ENCODE measurements at regions not wholly inside any gene's neighbourhood (a gene's known extent, or its start where the extent isn't known, plus 50 kb on each side); places are given as distances from the start of the nearest gene placed in this dataset.

DNA sequence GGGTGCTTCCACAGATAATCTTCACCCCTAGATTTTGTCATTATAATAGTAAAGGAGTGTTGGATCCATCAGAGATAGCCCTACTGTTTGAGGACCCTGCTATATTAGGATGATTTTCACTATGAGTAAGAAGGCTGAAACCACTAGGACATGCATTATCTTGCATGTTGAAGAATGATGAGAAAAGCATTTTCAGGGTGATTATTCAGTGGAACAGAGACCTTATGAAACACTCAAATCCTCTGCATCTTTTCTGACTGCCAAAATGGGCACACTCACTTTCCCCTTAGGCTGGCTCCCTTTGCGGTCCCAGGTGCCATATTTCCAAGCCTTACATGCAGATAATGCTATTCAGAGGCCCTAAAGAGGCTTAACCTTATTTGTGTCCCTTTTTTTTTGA lies 296.9 kb downstream of the RND3 start:
- in situ Hi-C loops (cut with HindIII; ENCODE audit: low pct_ligation_motif_present, low pct_unique_long_range_greater_than_20kb, low sequenced_read_pairs) = no loop called here
- DNase-seq = no peak

GRCh38 chr2:150188800-150189199 lies 298.7 kb downstream of the RND3 start:
- no peak for DNase-seq
- in situ Hi-C loops (cut with HindIII; ENCODE audit: low pct_ligation_motif_present, low pct_unique_long_range_greater_than_20kb, low sequenced_read_pairs) = no loop called here

- in situ Hi-C loops (cut with HindIII; ENCODE audit: low pct_ligation_motif_present, low pct_unique_long_range_greater_than_20kb, low sequenced_read_pairs) = no loop called here
- DNase-seq = no peak
Measured at GRCh38 chr2:150188177-150188576, 299.3 kb downstream of the RND3 start.

GRCh38 chr2:150182566-150183235 lies 304.8 kb downstream of the RND3 start:
- in situ Hi-C loops (cut with HindIII; ENCODE audit: low pct_ligation_motif_present, low pct_unique_long_range_greater_than_20kb, low sequenced_read_pairs) = no loop called here

DNA sequence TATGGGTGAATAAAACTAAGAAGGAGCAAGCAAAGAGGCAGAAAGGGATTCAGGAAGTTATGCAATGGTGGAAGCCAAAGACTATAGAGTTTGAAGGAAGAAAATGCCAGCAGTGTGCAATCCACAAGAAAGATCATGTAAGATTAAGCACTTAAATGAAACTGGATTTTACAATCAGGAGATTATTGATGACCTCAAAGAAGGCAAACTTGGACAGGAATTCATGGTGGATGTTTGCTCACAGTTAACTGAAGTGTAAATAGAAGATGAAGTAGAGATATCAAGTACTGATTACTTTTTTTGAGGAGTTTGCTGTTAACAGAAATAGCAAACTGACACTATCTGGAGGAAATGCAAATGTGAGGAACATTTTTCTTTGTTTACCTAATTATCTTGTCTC lies 308.9 kb downstream of the RND3 start:
- DNase-seq = no peak
- in situ Hi-C loops (cut with HindIII; ENCODE audit: low pct_ligation_motif_present, low pct_unique_long_range_greater_than_20kb, low sequenced_read_pairs) = no loop called here

More at GRCh38 chr2:150182566-150183235, 304.8 kb downstream of the RND3 start:
- no peak for DNase-seq

GRCh38 chr2:150174971-150175421 lies 312.5 kb downstream of the RND3 start:
- in situ Hi-C loops (cut with HindIII; ENCODE audit: low pct_ligation_motif_present, low pct_unique_long_range_greater_than_20kb, low sequenced_read_pairs) = no loop called here
- no peak for DNase-seq

DNA sequence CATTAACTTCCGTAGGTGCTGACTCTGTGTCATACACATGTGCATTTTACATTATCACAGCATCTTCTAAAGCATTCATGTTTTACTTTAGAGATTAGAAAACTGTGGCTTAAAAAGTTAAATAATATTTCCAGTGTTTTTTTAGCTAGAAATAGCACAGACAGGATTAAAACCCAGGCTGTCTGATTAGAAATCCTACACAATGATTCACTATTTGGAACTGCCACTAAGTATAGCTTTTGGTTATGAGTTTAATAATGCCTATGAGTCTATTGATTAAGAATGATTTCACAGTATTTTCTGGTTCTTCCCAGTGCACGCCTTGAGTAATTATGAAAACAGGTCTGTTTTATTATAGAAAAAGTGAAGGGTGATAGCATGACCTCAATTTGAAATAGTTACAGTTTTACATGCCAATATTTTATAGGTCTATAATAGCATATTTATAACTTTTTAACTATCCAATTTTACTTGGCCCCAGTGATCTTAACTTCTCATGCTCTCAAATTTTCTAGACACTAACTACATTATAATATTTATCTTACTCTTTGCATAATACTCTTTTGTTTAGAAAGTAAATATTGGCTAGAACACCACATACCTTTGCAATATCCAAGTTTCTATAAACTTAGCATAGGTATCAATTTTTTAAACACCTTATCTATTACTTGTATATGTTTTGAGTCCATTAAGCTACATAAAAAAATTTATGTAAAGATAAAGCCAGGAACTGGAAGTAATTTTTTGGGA lies 313.2 kb downstream of the RND3 start:
- DNase-seq = no peak
- in situ Hi-C loops (cut with HindIII; ENCODE audit: low pct_ligation_motif_present, low pct_unique_long_range_greater_than_20kb, low sequenced_read_pairs) = no loop called here

DNA sequence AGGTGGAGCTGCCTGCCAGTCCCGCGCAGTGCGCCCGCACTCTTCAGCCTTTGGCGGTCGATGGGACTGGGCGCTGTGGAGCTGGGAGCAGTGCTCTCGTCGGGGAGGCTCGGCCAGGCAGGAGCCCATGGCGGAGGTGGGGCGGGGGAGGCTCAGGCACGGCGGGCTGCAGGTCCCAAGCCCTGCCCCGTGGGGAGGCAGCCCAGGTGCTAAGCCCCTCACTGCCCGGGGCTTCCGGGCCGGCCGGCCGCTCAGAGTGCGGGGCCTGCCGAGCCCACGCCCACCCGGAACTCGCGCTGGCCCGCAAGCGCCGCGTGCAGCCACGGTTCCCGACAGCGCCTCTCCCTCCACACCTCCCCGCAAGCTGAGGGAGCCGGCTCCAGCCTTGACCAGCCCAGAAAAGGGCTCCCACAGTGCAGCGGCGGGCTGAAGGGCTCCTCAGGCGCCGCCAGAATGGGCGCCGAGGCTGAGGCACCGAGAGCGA lies 316.4 kb downstream of the RND3 start:
- in situ Hi-C loops (cut with HindIII; ENCODE audit: low pct_ligation_motif_present, low pct_unique_long_range_greater_than_20kb, low sequenced_read_pairs) = no loop called here

DNA sequence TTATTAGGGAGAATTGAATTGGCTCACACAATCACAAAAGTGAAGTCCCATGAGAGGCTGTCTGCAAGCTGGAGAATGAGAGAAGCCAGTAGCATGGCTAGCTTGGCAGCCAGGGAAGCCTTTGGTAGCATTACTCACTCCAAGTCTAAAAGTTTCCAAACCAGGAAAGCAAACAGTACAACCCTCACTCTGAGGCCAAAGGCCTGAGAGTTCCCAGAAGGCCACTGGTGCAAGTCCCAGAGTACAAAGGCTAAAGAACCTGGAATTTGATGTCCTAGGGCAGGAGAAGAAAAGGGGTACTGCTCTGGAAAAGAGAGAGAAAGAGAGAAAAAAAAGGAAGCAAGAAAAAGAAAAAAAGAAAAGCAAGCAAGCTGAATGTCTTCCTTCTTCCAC lies 318.2 kb downstream of the RND3 start:
- in situ Hi-C loops (cut with HindIII; ENCODE audit: low pct_ligation_motif_present, low pct_unique_long_range_greater_than_20kb, low sequenced_read_pairs) = no loop called here
- DNase-seq = no peak

More for the DNA sequence above, 316.4 kb downstream of the RND3 start:
- no peak for DNase-seq

DNA sequence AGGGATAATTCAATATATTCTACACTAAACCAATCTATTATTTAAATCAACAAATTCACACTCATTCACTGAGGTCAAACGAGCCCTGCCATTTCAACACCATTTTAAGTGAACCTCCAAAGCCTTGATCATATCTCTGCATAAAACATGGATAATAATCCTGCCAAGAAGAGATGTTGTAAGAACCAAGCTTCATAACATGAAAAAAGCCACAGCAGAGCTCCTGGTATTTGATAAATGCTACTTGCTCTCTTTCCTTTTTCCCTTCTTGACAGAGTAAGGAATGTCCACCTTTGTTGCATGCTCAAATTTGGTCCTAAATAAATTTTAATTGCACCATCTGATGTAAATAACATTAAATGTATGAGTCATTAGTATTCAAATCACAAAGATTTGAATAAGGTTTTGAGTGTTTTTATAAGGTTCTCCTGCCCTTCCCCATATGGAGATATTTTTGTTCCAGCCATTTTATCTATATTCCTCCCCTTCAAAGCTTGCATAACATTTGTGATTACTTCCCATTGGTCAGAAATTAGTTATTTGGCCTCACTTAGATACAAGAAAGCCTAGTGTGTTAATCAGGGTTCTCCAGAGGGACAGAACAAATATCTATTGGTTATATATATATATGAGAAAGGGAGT lies 318.8 kb downstream of the RND3 start:
- DNase-seq = no peak
- in situ Hi-C loops (cut with HindIII; ENCODE audit: low pct_ligation_motif_present, low pct_unique_long_range_greater_than_20kb, low sequenced_read_pairs) = no loop called here

- in situ Hi-C loops (cut with HindIII; ENCODE audit: low pct_ligation_motif_present, low pct_unique_long_range_greater_than_20kb, low sequenced_read_pairs) = no loop called here
- peak; percentile 51 for DNase-seq
Measured at GRCh38 chr2:150167711-150168110, 319.8 kb downstream of the RND3 start.

GRCh38 chr2:150166313-150167051 lies 321.0 kb downstream of the RND3 start:
- DNase-seq = no peak
- in situ Hi-C loops (cut with HindIII; ENCODE audit: low pct_ligation_motif_present, low pct_unique_long_range_greater_than_20kb, low sequenced_read_pairs) = no loop called here

GRCh38 chr2:150165988-150166312 lies 321.5 kb downstream of the RND3 start:
- DNase-seq = peak; percentile 9
- in situ Hi-C loops (cut with HindIII; ENCODE audit: low pct_ligation_motif_present, low pct_unique_long_range_greater_than_20kb, low sequenced_read_pairs) = no loop called here

- in situ Hi-C loops (cut with HindIII; ENCODE audit: low pct_ligation_motif_present, low pct_unique_long_range_greater_than_20kb, low sequenced_read_pairs) = no loop called here
- no peak for DNase-seq
Measured at GRCh38 chr2:150165442-150165841, 322.0 kb downstream of the RND3 start.

DNA sequence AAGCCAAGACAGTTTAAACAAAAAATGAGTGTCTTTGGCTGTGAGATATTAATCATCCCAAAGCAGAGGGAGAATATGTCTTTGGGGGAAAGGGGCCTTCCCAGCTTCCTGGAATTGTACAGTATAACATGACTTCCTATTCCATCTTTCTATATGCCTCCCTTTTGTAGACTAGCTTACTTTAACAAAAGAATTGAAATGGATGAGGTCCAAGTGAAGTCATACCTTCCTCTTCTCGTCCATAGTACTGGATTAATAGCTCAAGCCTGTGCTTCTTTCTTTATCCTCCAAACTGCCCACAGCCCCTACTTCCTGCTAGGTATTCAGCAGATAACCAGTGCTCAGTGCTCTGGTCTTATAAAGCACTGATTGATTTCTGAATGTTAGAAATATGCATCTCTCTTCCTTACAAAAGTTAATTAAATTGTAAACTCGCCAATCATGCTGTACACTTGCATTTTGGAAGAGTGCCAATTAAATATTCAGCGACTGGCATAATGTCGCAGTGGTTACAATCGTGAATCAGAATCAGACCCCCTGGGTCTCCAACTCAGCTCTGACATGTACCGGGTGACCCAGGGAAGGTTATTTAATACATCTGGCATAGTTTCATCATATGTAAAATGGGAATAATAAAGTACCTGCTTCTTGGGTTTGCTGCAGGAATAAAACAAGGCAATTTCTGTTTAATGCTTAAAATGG lies 325.1 kb downstream of the RND3 start:
- in situ Hi-C loops (cut with HindIII; ENCODE audit: low pct_ligation_motif_present, low pct_unique_long_range_greater_than_20kb, low sequenced_read_pairs) = no loop called here
- no peak for DNase-seq

DNA sequence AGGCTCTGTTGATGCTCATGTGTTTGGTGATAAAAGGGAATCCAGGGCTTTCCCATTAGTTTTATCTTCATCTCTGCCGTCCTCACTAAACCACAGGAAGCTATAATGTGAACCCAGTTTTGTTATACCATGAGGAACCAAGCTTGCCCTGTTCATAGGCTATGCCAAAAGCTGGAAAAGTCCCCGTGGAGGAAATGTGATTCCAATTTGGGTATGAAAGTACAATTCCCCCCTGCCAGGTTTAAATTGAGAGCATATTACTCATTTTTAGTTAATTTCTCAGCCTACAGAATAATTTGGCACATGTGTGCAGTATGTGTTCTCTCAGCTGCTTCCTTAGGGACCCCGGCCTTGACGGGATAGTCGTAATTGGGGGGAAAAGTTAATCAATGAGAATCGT lies 327.4 kb downstream of the RND3 start:
- in situ Hi-C loops (cut with HindIII; ENCODE audit: low pct_ligation_motif_present, low pct_unique_long_range_greater_than_20kb, low sequenced_read_pairs) = no loop called here
- no peak for DNase-seq

GRCh38 chr2:150159300-150159699 lies 328.2 kb downstream of the RND3 start:
- DNase-seq = no peak
- in situ Hi-C loops (cut with HindIII; ENCODE audit: low pct_ligation_motif_present, low pct_unique_long_range_greater_than_20kb, low sequenced_read_pairs) = no loop called here

GRCh38 chr2:150156876-150157275 lies 330.6 kb downstream of the RND3 start:
- in situ Hi-C loops (cut with HindIII; ENCODE audit: low pct_ligation_motif_present, low pct_unique_long_range_greater_than_20kb, low sequenced_read_pairs) = no loop called here
- peak; percentile 46 for DNase-seq

All from ACHN (cell line).